Activated CD4-positive, alpha-beta T cell treated with anti-CD3 and anti-CD28 coated beads, Interleukin-2, amount 10 ng/mL, durations not matched to agents 7 days and 5 days (primary cell): ENCODE measurements at regions not wholly inside any gene's neighbourhood (a gene's known extent, or its start where the extent isn't known, plus 50 kb on each side); places are given as distances from the start of the nearest gene placed in this dataset.
A peak's percentile ranks its signal among the peaks of the same experiment; 100 is the strongest.

Experiments used
- CTCF ChIA-PET: fragments of 350-600 bp; sonication (Branson Sonifier 250); formaldehyde crosslinking; loops from one replicate; lab custom pipeline; 2021; ENCODE audit warnings: antibody characterized with exemption; lab: Charles Lee
- POLR2A ChIA-PET: fragments of 350-600 bp; sonication (Branson Sonifier 250); formaldehyde crosslinking; loops from one replicate; lab custom pipeline; 2021; ENCODE audit warnings: antibody characterized with exemption; lab: Charles Lee
- DNase-seq: peaks from one replicate; pipeline ENCODE4 v3.0.0-alpha.2; 2020
- H3K27ac Mint-ChIP-seq: one replicate; pipeline ENCODE4 v1.8.0; 2021; ENCODE audit warnings: mild to moderate bottlenecking, moderate library complexity, mixed read lengths
- H3K27me3 Mint-ChIP-seq: one replicate; pipeline ENCODE4 v1.8.0; 2021; ENCODE audit warnings: mixed read lengths
- H3K36me3 Mint-ChIP-seq: one replicate; pipeline ENCODE4 v1.8.0; 2021; ENCODE audit warnings: low read depth, mixed read lengths
- H3K4me1 Mint-ChIP-seq: one replicate; pipeline ENCODE4 v1.8.0; 2021; ENCODE audit warnings: mixed read lengths
- H3K4me3 Mint-ChIP-seq: one replicate; pipeline ENCODE4 v1.8.0; 2021; ENCODE audit warnings: mild to moderate bottlenecking, moderate library complexity, mixed read lengths
- H3K9me3 Mint-ChIP-seq: one replicate; pipeline ENCODE4 v1.8.0; 2021; ENCODE audit warnings: mixed read lengths

DNA sequence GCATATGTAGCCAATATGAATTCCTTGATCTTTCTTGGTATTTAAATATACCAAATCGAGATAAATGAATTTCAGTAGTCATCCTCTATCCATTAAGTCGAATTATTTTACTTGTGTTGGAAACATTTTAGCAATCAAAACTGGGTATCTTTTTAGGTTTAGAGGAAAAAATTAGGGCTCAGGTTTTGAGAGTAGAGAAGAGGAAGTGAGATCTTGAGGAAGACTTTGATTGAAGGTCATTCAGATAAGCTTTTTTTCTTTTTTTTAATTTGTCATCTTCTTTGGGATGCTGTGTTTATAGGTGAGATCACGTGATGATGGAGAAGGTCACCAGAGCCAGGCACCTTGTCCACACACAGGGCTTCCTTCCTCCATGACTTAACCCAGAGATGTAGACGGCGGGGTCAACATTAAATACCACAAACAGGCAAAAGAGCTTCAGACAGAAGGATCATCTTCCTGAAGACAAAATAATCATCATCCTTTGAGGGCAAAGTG lies 750.1 kb downstream of the RNF144A start:
- H3K9me3 Mint-ChIP-seq = peaks cover 16% of the 10 kb centered on the region
- POLR2A ChIA-PET = no interaction called here
- no peak overlapping the region for H3K27ac Mint-ChIP-seq
- CTCF ChIA-PET = interaction anchor here (1.2 to 1.4 kb wide), 2 partner anchors 17 to 54 kb away, joined by 3 read pairs; no protein-coding TSS in a partner anchor
- H3K27me3 Mint-ChIP-seq = no peaks in the 10 kb centered on the region
- peaks cover 20% of the 10 kb centered on the region for H3K4me1 Mint-ChIP-seq
- H3K36me3 Mint-ChIP-seq = peaks cover 16% of the 10 kb centered on the region
- DNase-seq = no peak
- H3K4me3 Mint-ChIP-seq = no peak overlapping the region

DNA sequence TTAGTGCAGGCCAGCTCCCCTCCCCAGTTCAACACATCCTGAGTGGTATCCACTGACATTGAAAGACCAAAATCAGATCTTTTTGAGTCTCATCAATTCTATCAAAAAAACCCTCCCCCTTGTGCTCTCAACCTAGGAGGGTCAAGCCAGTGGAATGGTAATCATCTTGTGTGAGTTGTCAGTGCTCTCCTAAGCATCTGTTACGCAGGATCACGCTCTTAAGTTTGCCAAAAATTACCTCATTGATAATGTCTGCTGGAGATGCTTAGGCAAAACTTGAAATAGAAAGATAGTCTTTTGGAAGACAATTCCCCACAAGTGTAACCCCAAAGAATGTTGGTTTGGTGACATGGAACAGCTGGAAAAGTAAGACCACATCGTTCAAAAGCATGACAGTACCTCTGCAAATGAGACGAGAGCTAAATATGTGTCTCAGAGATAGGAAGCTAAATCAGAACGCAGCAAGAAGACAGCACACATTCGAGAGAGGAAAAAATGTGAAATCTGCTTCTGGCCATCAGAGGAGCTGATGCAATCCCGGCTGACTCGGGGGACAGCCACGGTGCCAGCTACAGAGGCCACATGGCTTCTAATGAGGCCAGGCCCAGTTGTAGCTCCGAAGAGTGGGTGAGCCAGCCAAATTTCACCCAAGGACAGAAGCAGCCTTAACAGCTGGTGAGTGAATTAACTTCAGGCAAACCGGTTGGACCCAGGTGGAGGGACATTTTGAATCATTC lies 753.9 kb downstream of the RNF144A start:
- H3K9me3 Mint-ChIP-seq = peaks cover 17% of the 10 kb centered on the region
- CTCF ChIA-PET = interaction anchor here (0.6 to 2.1 kb wide), 23 partner anchors 10 to 1011 kb away, joined by 3 to 12 read pairs (median 4); partner anchors contain the start of gene ID2
- peaks cover 20% of the 10 kb centered on the region for H3K36me3 Mint-ChIP-seq
- no peak for DNase-seq
- peaks cover 28% of the 10 kb centered on the region for H3K4me1 Mint-ChIP-seq
- POLR2A ChIA-PET = interaction anchor here (0.6 kb wide), 1 partner anchor 308 kb away, joined by 3 read pairs; no protein-coding TSS in a partner anchor
- H3K27me3 Mint-ChIP-seq = no peaks in the 10 kb centered on the region
- no peak overlapping the region for H3K27ac Mint-ChIP-seq
- H3K4me3 Mint-ChIP-seq = no peak overlapping the region

DNA sequence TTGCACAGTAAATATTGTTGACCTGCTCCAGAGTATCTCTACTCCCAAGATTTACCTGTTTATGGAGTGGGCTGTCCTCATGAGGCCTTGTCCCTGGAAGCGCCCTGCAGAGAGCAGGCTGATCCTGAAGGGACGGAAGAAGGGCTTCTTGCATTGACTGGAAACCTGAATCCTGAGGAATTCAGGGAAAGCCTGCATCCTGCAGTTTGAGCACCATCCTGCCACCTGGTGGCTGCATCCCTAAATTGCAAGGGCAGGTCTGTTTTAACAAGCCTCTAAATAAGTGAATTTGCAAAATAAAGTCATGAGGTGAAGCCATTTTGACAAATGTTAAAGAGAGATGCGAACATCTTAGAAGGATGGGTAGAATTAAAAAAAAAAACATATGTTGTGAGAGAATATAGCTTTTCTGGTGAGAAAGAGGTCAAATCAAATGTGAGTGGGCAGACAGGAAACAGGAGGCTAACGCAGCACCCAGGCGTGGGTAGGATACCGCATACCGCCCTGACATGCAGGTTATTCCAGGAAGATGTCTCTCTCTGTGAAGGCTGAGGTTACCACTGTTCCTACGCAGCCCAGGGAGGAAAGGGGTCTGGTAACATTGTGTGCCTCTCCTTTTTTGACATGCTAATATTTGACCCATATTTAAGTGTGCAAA lies 754.9 kb downstream of the RNF144A start:
- ChIA-PET POLR2A (interaction anchor here (0.6 to 0.7 kb wide), 2 partner anchors 85 to 307 kb away, joined by 3 read pairs; no protein-coding TSS in a partner anchor), CTCF (interaction anchor here (0.6 to 2.1 kb wide), 28 partner anchors 8 to 1010 kb away, joined by 3 to 12 read pairs (median 4); partner anchors contain the start of gene ID2)
- H3K9me3 Mint-ChIP-seq = peaks cover 19% of the 10 kb centered on the region
- H3K27ac Mint-ChIP-seq = peak overlapping the region; percentile 84
- H3K4me1 Mint-ChIP-seq = peaks cover 31% of the 10 kb centered on the region
- H3K36me3 Mint-ChIP-seq = peaks cover 19% of the 10 kb centered on the region
- DNase-seq = peak; percentile 48
- H3K27me3 Mint-ChIP-seq = no peaks in the 10 kb centered on the region
- no peak overlapping the region for H3K4me3 Mint-ChIP-seq

DNA sequence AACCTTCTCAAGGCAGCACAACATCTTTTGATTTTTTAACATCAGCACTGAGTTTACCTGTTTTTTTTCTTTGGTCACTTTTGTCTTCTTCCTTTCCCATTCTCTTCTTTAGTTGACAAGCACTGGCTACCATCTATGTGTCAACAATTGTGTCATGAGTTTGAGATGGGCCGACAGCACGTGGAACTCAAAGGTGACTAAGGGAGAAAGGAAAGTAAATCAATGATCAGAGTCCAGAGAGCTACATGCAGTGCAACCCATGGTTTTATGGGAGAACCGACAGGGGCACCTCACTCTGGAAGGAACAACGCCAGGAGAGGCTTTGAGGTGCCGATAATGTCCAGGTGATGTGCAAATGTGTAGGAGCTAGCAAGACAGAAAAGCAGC lies 755.5 kb downstream of the RNF144A start:
- Mint-ChIP-seq H3K27me3 (no peaks in the 10 kb centered on the region), H3K4me3 (no peak overlapping the region), H3K27ac (peak overlapping the region; percentile 84), H3K36me3 (peaks cover 17% of the 10 kb centered on the region), H3K4me1 (peaks cover 31% of the 10 kb centered on the region), H3K9me3 (peaks cover 19% of the 10 kb centered on the region)
- POLR2A ChIA-PET = interaction anchor here (0.5 to 0.7 kb wide), 2 partner anchors 20 to 84 kb away, joined by 3 read pairs; no protein-coding TSS in a partner anchor
- no peak for DNase-seq
- CTCF ChIA-PET = interaction anchor here (0.6 to 2.1 kb wide), 17 partner anchors 9 to 1009 kb away, joined by 3 to 12 read pairs (median 4); partner anchors contain the start of gene ID2

DNA sequence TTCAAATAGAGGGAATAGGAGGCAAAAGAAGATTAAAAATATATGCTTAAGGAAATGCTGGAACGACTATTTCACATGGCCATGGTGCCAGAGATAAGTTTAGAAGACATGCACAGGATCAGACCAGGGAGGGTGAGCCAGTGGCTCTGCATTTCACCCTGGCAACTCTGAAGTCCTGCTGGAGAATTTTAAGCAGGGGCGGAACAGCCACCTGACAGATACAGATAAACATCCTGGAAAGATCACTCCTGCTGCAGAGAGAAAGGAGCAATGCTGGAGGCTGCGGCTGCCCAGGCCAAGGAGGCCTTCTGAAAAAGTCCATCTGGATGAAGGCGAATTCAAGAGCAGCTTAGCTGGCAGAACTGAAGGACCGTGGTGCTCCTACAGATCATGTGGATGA lies 755.9 kb downstream of the RNF144A start:
- Mint-ChIP-seq H3K9me3 (peaks cover 19% of the 10 kb centered on the region), H3K27me3 (no peaks in the 10 kb centered on the region), H3K4me1 (peaks cover 31% of the 10 kb centered on the region), H3K27ac (peak overlapping the region; percentile 84), H3K36me3 (peaks cover 17% of the 10 kb centered on the region), H3K4me3 (no peak overlapping the region)
- no peak for DNase-seq
- ChIA-PET POLR2A (interaction anchor here (0.5 to 0.7 kb wide), 2 partner anchors 20 to 84 kb away, joined by 3 read pairs; no protein-coding TSS in a partner anchor), CTCF (interaction anchor here (0.6 to 2.1 kb wide), 10 partner anchors 9 to 872 kb away, joined by 3 to 12 read pairs (median 4); no protein-coding TSS in a partner anchor)

DNA sequence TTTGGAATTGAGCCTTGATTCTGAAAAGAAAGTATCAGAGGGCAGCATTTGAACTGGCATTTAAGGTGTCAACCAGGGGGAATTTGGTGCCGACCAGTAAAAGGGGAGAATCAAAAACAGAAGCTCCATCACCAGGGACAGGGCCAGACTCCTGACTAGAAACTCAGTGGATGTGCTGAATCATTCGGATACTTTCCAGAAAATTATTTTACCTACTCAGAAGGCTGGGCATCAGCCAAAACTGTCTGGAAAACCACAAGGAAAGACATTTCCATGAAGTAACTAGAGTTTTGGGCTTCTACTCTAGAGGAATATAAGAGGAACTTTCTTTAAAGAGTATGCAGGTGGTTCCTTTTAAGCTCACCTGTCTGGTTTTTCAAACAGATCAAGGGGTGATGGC lies 756.6 kb downstream of the RNF144A start:
- ChIA-PET CTCF (interaction anchor here (0.9 kb wide), 1 partner anchor 56 kb away, joined by 4 read pairs; no protein-coding TSS in a partner anchor), POLR2A (no interaction called here)
- Mint-ChIP-seq H3K36me3 (peaks cover 15% of the 10 kb centered on the region), H3K4me1 (peaks cover 31% of the 10 kb centered on the region), H3K4me3 (no peak overlapping the region), H3K27ac (peak overlapping the region; percentile 37), H3K9me3 (peaks cover 19% of the 10 kb centered on the region), H3K27me3 (no peaks in the 10 kb centered on the region)
- DNase-seq = no peak

DNA sequence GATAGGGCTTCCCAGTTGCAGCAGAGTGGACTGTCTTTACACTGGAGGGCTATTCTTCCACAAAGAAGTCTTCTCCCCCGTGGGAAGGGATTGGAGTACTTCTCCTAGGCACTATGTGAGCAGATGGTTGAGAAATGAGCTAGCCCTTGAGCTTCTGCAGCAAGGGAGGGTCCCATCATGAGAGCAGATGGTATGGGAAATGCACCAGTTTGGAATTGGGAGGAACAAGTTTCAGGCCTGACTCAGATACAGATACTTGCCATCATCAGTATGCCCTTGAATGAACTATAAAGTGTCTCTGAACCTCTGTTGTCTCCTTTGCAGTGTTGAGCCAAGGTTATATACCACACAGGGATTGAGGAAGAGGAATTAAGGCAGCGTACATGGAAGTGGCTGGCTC lies 757.4 kb downstream of the RNF144A start:
- H3K27ac Mint-ChIP-seq = no peak overlapping the region
- H3K27me3 Mint-ChIP-seq = no peaks in the 10 kb centered on the region
- ChIA-PET CTCF (interaction anchor here (0.9 kb wide), 1 partner anchor 56 kb away, joined by 4 read pairs; no protein-coding TSS in a partner anchor), POLR2A (no interaction called here)
- H3K4me3 Mint-ChIP-seq = no peak overlapping the region
- peaks cover 19% of the 10 kb centered on the region for H3K9me3 Mint-ChIP-seq
- peaks cover 15% of the 10 kb centered on the region for H3K36me3 Mint-ChIP-seq
- peaks cover 36% of the 10 kb centered on the region for H3K4me1 Mint-ChIP-seq
- DNase-seq = no peak

DNA sequence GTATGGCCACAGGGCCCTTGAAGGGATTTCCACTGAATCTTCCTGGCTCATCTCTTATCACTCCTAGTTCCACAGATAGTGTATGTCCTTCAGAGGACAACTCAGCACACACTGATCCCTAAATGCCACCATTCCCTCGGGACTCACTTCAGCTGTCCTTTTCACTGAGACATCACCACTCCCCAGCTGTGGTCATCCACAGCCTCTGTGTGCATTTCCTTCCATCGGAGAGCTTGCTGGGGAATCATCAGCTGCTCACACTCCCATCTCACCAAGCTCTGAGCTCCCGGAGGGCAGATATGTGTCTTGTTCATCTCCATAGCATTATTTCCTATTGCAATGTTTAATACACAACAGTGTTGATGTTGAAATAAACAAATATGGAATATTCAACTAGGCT lies 759.5 kb downstream of the RNF144A start:
- Mint-ChIP-seq H3K9me3 (peaks cover 16% of the 10 kb centered on the region), H3K4me1 (peaks cover 28% of the 10 kb centered on the region), H3K36me3 (peaks cover 9% of the 10 kb centered on the region), H3K27ac (no peak overlapping the region), H3K4me3 (no peak overlapping the region), H3K27me3 (no peaks in the 10 kb centered on the region)
- DNase-seq = no peak
- ChIA-PET POLR2A (no interaction called here), CTCF (no interaction called here)

DNA sequence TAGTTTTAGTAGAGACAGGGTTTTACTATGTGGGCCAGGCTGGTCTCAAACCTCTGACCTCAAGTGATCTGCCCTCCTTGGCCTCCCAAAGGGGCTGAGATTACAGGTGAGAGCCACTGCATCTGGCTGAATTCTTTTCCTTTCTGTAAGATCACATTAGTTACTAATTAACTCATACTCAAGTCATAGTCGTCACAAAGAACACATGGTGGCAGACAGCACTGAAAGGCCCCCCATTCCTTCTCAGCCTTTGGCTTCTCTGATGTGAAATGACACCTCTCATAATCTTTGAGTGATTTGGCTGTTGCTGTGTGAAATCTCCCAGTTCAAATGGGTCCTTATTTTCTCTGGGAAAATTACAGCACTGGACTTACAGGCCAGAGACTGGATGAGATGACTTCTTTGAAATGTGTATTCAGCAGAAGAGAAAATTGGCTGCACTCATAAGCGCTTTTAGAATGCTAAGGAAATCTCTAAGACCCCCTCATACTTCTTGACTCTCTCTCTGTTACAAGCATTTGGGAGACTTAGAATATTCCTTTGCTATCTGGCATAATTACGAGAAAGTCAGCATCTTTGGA lies 764.8 kb downstream of the RNF144A start:
- ChIA-PET POLR2A (no interaction called here), CTCF (interaction anchor here (1.2 kb wide), 1 partner anchor 18 kb away, joined by 3 read pairs; no protein-coding TSS in a partner anchor)
- Mint-ChIP-seq H3K4me3 (no peak overlapping the region), H3K36me3 (no peaks in the 10 kb centered on the region), H3K4me1 (peaks cover 10% of the 10 kb centered on the region), H3K9me3 (peaks cover 3% of the 10 kb centered on the region), H3K27me3 (no peaks in the 10 kb centered on the region), H3K27ac (no peak overlapping the region)
- no peak for DNase-seq

DNA sequence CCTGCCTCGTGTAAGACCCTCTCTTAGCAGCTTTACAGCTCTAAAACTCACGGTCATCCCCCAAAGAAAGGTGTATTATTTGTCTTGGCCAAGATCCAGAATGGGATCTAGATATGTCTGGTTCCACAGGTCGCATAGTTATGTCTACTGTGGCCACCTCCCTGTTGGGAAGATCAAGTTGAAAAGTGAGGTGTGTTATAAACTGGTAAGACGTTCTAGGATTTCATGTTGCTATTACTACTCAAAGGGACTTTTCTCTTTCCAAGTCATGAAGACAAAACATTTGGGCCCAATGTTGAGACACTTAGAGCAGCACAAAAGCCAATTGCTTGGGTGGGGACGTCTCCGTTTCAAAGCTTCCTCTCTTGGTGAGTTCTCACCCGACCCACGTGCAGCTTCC lies 766.0 kb downstream of the RNF144A start:
- Mint-ChIP-seq H3K4me3 (no peak overlapping the region), H3K9me3 (peaks cover 3% of the 10 kb centered on the region), H3K27ac (no peak overlapping the region), H3K36me3 (no peaks in the 10 kb centered on the region), H3K27me3 (no peaks in the 10 kb centered on the region), H3K4me1 (peaks cover 10% of the 10 kb centered on the region)
- ChIA-PET POLR2A (no interaction called here), CTCF (no interaction called here)
- DNase-seq = no peak

DNA sequence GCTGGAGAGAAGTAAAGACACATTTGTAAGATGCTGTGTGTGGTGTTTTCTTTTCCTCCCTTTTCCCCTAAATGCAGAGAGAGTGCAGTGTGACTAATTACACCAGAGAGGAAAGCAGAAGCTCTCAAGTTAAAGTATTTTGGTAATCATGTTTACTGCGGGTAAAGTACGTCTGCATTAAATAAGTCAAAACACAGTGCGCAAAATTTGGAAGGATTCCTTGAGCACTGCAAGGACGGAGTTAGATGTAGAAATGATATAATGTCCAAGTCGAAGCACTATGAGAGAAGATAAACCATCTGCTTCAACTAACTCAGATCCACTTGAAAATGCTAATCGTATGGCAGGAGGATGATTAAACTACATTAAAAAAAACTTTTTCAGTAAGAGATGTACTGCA lies 766.5 kb downstream of the RNF144A start:
- Mint-ChIP-seq H3K9me3 (peaks cover 3% of the 10 kb centered on the region), H3K36me3 (no peaks in the 10 kb centered on the region), H3K4me1 (peaks cover 10% of the 10 kb centered on the region), H3K27me3 (no peaks in the 10 kb centered on the region), H3K27ac (no peak overlapping the region), H3K4me3 (no peak overlapping the region)
- POLR2A ChIA-PET = no interaction called here
- CTCF ChIA-PET = no interaction called here
- DNase-seq = no peak

DNA sequence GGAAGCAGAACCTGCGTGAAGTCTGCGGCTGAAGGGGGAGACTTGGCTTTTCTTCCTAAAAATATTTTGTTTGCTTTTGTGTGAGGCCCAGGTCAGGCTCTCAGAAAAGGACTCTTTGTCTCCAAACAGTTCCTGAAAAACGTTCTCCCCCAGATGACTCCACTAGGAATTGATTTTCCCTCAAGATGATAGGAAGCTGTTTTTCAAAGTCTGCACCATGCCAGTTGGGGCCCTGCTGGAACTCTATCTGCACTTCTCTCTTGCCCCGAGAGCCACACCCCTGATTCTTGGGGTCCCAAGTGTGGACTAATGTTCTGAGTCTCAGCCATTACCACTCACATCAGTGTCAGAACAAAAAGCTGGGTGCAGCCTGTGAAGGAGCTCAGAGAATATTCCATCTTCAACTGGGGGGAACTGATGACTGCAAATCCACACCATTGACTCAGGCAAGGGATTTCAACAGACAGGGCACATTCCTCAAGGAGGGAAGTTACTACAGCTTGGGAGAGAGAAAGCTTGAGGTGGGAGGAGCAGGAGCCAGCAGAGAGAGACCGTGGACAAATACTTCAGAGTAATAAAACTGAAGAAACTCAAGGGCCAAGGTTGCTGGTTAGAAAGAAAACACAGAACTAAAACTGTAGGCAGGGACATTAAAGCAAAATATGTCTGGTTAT lies 768.3 kb downstream of the RNF144A start:
- POLR2A ChIA-PET = no interaction called here
- no peaks in the 10 kb centered on the region for H3K4me1 Mint-ChIP-seq
- DNase-seq = no peak

More for the DNA sequence above, 768.3 kb downstream of the RNF144A start:
- H3K4me3 Mint-ChIP-seq = no peak overlapping the region
- peaks cover 3% of the 10 kb centered on the region for H3K9me3 Mint-ChIP-seq
- no peaks in the 10 kb centered on the region for H3K36me3 Mint-ChIP-seq
- H3K27me3 Mint-ChIP-seq = no peaks in the 10 kb centered on the region
- CTCF ChIA-PET = interaction anchor here (1.8 kb wide), 1 partner anchor 17 kb away, joined by 6 read pairs; no protein-coding TSS in a partner anchor
- no peak overlapping the region for H3K27ac Mint-ChIP-seq
